HG02759 (cell line): ENCODE measurements at regions not wholly inside any gene's neighbourhood (a gene's known extent, or its start where the extent isn't known, plus 50 kb on each side); places are given as distances from the start of the nearest gene placed in this dataset.

Experiments used
- ATAC-seq: cut with Tn5 transposase; IDR thresholded peaks from one replicate; pipeline ENCODE4 v1.9.1; 2021; ENCODE audit warnings: mild to moderate bottlenecking, moderate library complexity; ENCODE audit not compliant: unreplicated experiment

- no peak for ATAC-seq
Measured at GRCh38 chr4:38230121-38230801, 270.1 kb downstream of the PTTG2 start.

- no peak for ATAC-seq
Measured at GRCh38 chr4:38230821-38231563, 270.8 kb downstream of the PTTG2 start.

GRCh38 chr4:38231626-38232025 lies 271.4 kb downstream of the PTTG2 start:
- ATAC-seq, result no peak

- ATAC-seq, result no peak
Measured at GRCh38 chr4:38232741-38233140, 272.5 kb downstream of the PTTG2 start.

GRCh38 chr4:38233727-38234480 lies 273.7 kb downstream of the PTTG2 start:
- ATAC-seq, result no peak

- no peak for ATAC-seq
Measured at GRCh38 chr4:38235354-38235753, 275.2 kb downstream of the PTTG2 start.

- no peak for ATAC-seq
Measured at GRCh38 chr4:38236003-38236402, 275.8 kb downstream of the PTTG2 start.

- no peak for ATAC-seq
Measured at GRCh38 chr4:38236503-38236902, 276.3 kb downstream of the PTTG2 start.

- no peak for ATAC-seq
Measured at GRCh38 chr4:38237139-38237538, 276.9 kb downstream of the PTTG2 start.

- ATAC-seq, result no peak
Measured at GRCh38 chr4:38241541-38241940, 281.3 kb downstream of the PTTG2 start.

- no peak for ATAC-seq
Measured at GRCh38 chr4:38242101-38242500, 281.9 kb downstream of the PTTG2 start.

GRCh38 chr4:38242822-38243387 lies 282.7 kb downstream of the PTTG2 start:
- ATAC-seq, result no peak

GRCh38 chr4:38243388-38244053 lies 283.3 kb downstream of the PTTG2 start:
- no peak for ATAC-seq

GRCh38 chr4:38254825-38255224 lies 294.6 kb downstream of the PTTG2 start:
- no peak for ATAC-seq

- ATAC-seq, result no peak
Measured at GRCh38 chr4:38255572-38255971, 295.4 kb downstream of the PTTG2 start.

GRCh38 chr4:38266616-38267015 lies 306.4 kb downstream of the PTTG2 start:
- no peak for ATAC-seq

- no peak for ATAC-seq
Measured at GRCh38 chr4:38268108-38268820, 308.1 kb downstream of the PTTG2 start.

- ATAC-seq, result no peak
Measured at GRCh38 chr4:38268837-38269236, 308.6 kb downstream of the PTTG2 start.

- ATAC-seq, result no peak
Measured at GRCh38 chr4:38273407-38273806, 313.2 kb downstream of the PTTG2 start.
